HL-60 (cell line): ENCODE measurements at regions not wholly inside any gene's neighbourhood (a gene's known extent, or its start where the extent isn't known, plus 50 kb on each side); places are given as distances from the start of the nearest gene placed in this dataset.

Source experiments
- DNase-seq, 2 experiments: peaks; one replicate each; pipeline ENCODE4 v3.0.0-alpha.2; 2010 to 2020; ENCODE audit warnings: low read depth in 1 of 2, low spot score in 1 of 2
- H3K27ac ChIP-seq: fragments of 250-450 bp; sonication (Bioruptor Pico); replicated peaks from 2 replicates; pipeline ENCODE4 v1.5.1; 2020; ENCODE audit warnings: mild to moderate bottlenecking, moderate library complexity
- H3K27me3 ChIP-seq: fragments of 250-450 bp; sonication (Bioruptor Pico); 2 replicates; pipeline ENCODE4 v1.5.1; 2021; ENCODE audit warnings: mild to moderate bottlenecking, moderate library complexity; ENCODE audit not compliant: insufficient read depth, poor library complexity, severe bottlenecking
- H3K4me3 ChIP-seq: replicated peaks from 2 replicates; pipeline ENCODE4 v1.5.1; 2011; ENCODE audit warnings: mild to moderate bottlenecking, control low read depth, low read length; ENCODE audit not compliant: insufficient read depth
- CTCF ChIP-seq: IDR thresholded peaks from one replicate; pipeline ENCODE4 v1.5.1; 2011; ENCODE audit warnings: low read length, control low read depth, inconsistent platforms; ENCODE audit not compliant: insufficient read depth
- GABPA ChIP-seq: IDR thresholded peaks from 2 replicates; pipeline ENCODE4 v1.6.1; 2012; ENCODE audit warnings: low read depth
- POLR2AphosphoS5 ChIP-seq: IDR thresholded peaks from 2 replicates; pipeline ENCODE4 v1.6.1; 2012; ENCODE audit warnings: low read depth
- SPI1 ChIP-seq: IDR thresholded peaks from 2 replicates; pipeline ENCODE4 v1.6.1; 2012; ENCODE audit warnings: low read depth, mild to moderate bottlenecking, borderline replicate concordance
- TF ChIP-seq, protein P1 (sequence below): IDR thresholded peaks from 2 replicates; pipeline ENCODE4 v1.6.1; 2012; ENCODE audit warnings: low read depth; ENCODE audit not compliant: insufficient replicate concordance

DNA sequence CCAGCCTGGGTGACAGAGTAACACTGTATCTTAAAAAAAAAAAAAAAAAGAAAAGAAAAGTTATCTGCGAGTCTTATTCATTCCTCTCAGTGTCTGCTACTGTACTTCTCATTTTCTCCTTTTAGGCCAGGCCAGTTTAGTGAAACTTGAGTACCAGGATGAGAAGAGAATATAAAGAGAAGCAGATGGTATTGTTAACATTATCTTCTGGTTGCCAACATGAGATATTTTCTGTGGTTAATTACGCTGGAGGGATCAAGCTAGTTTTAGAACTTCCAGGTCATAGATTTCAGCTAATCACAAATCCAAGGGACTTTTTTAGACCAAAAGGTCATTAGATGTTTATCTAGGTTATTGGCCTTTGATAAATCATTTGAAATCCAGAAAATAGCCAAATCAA, 252.6 kb upstream of the SMIM30 start:
- no peaks in the 10 kb centered on the region for H3K27me3 ChIP-seq

GRCh38 chr7:113368256-113368655, 249.9 kb upstream of the SMIM30 start:
- no peak overlapping the region for H3K4me3 ChIP-seq
- no peak overlapping the region for H3K27ac ChIP-seq
- no peaks in the 10 kb centered on the region for H3K27me3 ChIP-seq
- TF ChIP-seq, protein P1, sequence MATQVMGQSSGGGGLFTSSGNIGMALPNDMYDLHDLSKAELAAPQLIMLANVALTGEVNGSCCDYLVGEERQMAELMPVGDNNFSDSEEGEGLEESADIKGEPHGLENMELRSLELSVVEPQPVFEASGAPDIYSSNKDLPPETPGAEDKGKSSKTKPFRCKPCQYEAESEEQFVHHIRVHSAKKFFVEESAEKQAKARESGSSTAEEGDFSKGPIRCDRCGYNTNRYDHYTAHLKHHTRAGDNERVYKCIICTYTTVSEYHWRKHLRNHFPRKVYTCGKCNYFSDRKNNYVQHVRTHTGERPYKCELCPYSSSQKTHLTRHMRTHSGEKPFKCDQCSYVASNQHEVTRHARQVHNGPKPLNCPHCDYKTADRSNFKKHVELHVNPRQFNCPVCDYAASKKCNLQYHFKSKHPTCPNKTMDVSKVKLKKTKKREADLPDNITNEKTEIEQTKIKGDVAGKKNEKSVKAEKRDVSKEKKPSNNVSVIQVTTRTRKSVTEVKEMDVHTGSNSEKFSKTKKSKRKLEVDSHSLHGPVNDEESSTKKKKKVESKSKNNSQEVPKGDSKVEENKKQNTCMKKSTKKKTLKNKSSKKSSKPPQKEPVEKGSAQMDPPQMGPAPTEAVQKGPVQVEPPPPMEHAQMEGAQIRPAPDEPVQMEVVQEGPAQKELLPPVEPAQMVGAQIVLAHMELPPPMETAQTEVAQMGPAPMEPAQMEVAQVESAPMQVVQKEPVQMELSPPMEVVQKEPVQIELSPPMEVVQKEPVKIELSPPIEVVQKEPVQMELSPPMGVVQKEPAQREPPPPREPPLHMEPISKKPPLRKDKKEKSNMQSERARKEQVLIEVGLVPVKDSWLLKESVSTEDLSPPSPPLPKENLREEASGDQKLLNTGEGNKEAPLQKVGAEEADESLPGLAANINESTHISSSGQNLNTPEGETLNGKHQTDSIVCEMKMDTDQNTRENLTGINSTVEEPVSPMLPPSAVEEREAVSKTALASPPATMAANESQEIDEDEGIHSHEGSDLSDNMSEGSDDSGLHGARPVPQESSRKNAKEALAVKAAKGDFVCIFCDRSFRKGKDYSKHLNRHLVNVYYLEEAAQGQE, result no peak
- no peak for TF ChIP-seq CTCF
- TF ChIP-seq GABPA, result no peak
- TF ChIP-seq POLR2AphosphoS5, result no peak
- no peak for TF ChIP-seq SPI1
- no peak for DNase-seq

More for the DNA sequence above, 252.6 kb upstream of the SMIM30 start:
- TF ChIP-seq CTCF, result no peak
- TF ChIP-seq GABPA, result no peak
- TF ChIP-seq POLR2AphosphoS5, result no peak
- TF ChIP-seq SPI1, result no peak
- TF ChIP-seq, protein P1, result no peak
- DNase-seq, result no peak
- no peak overlapping the region for H3K27ac ChIP-seq
- no peak overlapping the region for H3K4me3 ChIP-seq

GRCh38 chr7:113367041-113367586, 248.8 kb upstream of the SMIM30 start:
- no peak overlapping the region for H3K27ac ChIP-seq
- DNase-seq, result no peak
- no peak for TF ChIP-seq POLR2AphosphoS5
- TF ChIP-seq CTCF, result no peak
- no peak for TF ChIP-seq GABPA
- TF ChIP-seq, protein P1, result no peak
- TF ChIP-seq SPI1, result no peak
- no peaks in the 10 kb centered on the region for H3K27me3 ChIP-seq
- no peak overlapping the region for H3K4me3 ChIP-seq
